HEK293T (cell line): ENCODE measurements at regions not wholly inside any gene's neighbourhood (a gene's known extent, or its start where the extent isn't known, plus 50 kb on each side); places are given as distances from the start of the nearest gene placed in this dataset.

Experiments used
- CTCF ChIA-PET: fragments of 350-600 bp; formaldehyde crosslinking; extraction: SDS; loops from one replicate; lab custom pipeline; 2021; ENCODE audit warnings: antibody characterized with exemption, inconsistent platforms; lab: Yijun Ruan, JAX
- POLR2A ChIA-PET: fragments of 350-600 bp; formaldehyde crosslinking; extraction: SDS; loops from one replicate; lab custom pipeline; 2020; ENCODE audit warnings: antibody characterized with exemption, inconsistent platforms; lab: Yijun Ruan, JAX
- DNase-seq: peaks from one replicate; pipeline ENCODE4 v3.0.0; 2012; ENCODE audit warnings: mixed read lengths; ENCODE audit errors: extremely low spot score
- ARNT ChIP-seq: fragments of 450-650 bp; IDR thresholded peaks from 2 replicates; pipeline ENCODE4 v1.6.1; 2017; ENCODE audit warnings: mild to moderate bottlenecking
- BHLHE40 ChIP-seq: fragments of 450-650 bp; IDR thresholded peaks from 2 replicates; pipeline ENCODE4 v1.6.1; 2016; ENCODE audit warnings: mild to moderate bottlenecking, moderate library complexity, borderline replicate concordance
- CTBP1 ChIP-seq: fragments of 450-650 bp; IDR thresholded peaks from 2 replicates; pipeline ENCODE4 v1.6.1; 2016; ENCODE audit warnings: borderline replicate concordance
- ELF4 ChIP-seq: fragments of 450-650 bp; IDR thresholded peaks from 2 replicates; pipeline ENCODE4 v1.6.1; 2017; ENCODE audit warnings: antibody characterized with exemption
- FOXA1 ChIP-seq: fragments of 450-650 bp; IDR thresholded peaks from 2 replicates; pipeline ENCODE4 v1.6.1; 2016; ENCODE audit warnings: mild to moderate bottlenecking
- FOXK2 ChIP-seq: fragments of 450-650 bp; IDR thresholded peaks from 2 replicates; pipeline ENCODE4 v1.6.1; 2016; ENCODE audit warnings: mild to moderate bottlenecking
- FOXM1 ChIP-seq: fragments of 450-650 bp; IDR thresholded peaks from 2 replicates; pipeline ENCODE4 v1.6.1; 2017; ENCODE audit warnings: mild to moderate bottlenecking, borderline replicate concordance
- HDGF ChIP-seq: fragments of 450-650 bp; IDR thresholded peaks from 2 replicates; pipeline ENCODE4 v1.6.1; 2017; ENCODE audit warnings: antibody characterized with exemption, borderline replicate concordance
- L3MBTL2 ChIP-seq: fragments of 450-650 bp; conservative IDR thresholded peaks from 2 replicates; pipeline ENCODE4 v1.6.1; 2016; ENCODE audit warnings: mild to moderate bottlenecking
- LEF1 ChIP-seq: fragments of 450-650 bp; IDR thresholded peaks from 2 replicates; pipeline ENCODE4 v1.6.1; 2017; ENCODE audit warnings: mild to moderate bottlenecking, borderline replicate concordance
- NFRKB ChIP-seq: fragments of 450-650 bp; IDR thresholded peaks from 2 replicates; pipeline ENCODE4 v1.6.1; 2016; ENCODE audit warnings: mild to moderate bottlenecking, moderate library complexity
- PKNOX1 ChIP-seq: fragments of 450-650 bp; IDR thresholded peaks from 2 replicates; pipeline ENCODE4 v1.6.1; 2016
- SP1 ChIP-seq: fragments of 450-650 bp; IDR thresholded peaks from 2 replicates; pipeline ENCODE4 v1.6.1; 2017
- SUZ12 ChIP-seq: fragments of 450-650 bp; IDR thresholded peaks from 2 replicates; pipeline ENCODE4 v1.6.1; 2016; ENCODE audit warnings: mild to moderate bottlenecking
- TARDBP ChIP-seq: fragments of 450-650 bp; IDR thresholded peaks from 2 replicates; pipeline ENCODE4 v1.6.1; 2016
- ZNF384 ChIP-seq: fragments of 450-650 bp; IDR thresholded peaks from 2 replicates; pipeline ENCODE4 v1.6.1; 2016

DNA sequence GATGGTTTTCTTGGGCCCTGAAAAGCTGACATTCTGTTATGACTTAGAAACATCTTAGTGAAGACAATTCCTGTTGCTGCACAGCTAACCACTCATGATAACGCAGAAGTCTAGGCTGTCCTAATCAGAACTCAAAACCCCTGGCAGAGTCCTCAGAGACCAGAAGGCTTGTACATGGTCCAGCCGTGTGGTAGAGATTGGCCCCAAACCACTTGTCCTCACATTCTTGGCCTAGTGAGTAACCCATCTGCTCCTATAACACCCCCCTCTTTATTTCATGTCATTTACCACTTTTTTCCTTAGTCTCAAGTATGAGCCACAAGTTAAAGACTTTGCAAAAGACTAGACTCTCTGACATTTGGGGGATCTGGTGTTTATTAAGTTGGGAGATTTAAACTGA lies 116.5 kb upstream of the ADAMTS18 start:
- CTCF ChIA-PET: no interaction called here
- POLR2A ChIA-PET: no interaction called here

GRCh38 chr16:77553130-77553529 lies 118.3 kb upstream of the ADAMTS18 start:
- ChIA-PET CTCF (no interaction called here), POLR2A (no interaction called here)
- TF ChIP-seq ARNT (no peak), BHLHE40 (no peak), FOXA1 (no peak), LEF1 (no peak)
- no peak for DNase-seq

More for the DNA sequence above, 116.5 kb upstream of the ADAMTS18 start:
- TF ChIP-seq FOXA1 (no peak), SP1 (no peak), BHLHE40 (no peak), PKNOX1 (no peak), FOXK2 (no peak), NFRKB (no peak), FOXM1 (no peak), TARDBP (no peak), ZNF384 (no peak), ELF4 (no peak), LEF1 (no peak), HDGF (no peak), L3MBTL2 (no peak), SUZ12 (no peak)
- DNase-seq: no peak

DNA sequence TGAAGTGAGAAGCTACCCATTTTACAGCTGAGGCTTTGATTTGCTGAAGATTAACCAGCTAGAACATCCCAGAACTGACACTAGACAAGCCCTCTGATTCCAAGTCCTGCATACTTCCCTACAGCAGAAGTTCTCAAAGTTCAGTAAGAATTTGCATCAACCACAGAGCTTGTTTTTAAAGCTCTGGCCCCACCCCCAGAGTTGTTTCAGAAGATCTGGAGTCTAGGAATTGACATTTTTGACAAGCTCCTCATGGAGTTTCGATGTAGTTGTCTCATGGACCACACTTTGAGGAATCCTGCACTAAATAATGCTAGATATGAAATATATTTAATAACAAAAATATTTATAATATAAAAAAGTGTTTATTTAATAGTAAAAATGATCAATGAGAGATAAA lies 120.3 kb upstream of the ADAMTS18 start:
- ChIA-PET CTCF (interaction anchor here (0.7 kb wide), 1 partner anchor 543 kb away, joined by 3 read pairs; no protein-coding TSS in a partner anchor), POLR2A (no interaction called here)
- TF ChIP-seq HDGF: no peak
- no peak for TF ChIP-seq TARDBP
- DNase-seq: no peak

DNA sequence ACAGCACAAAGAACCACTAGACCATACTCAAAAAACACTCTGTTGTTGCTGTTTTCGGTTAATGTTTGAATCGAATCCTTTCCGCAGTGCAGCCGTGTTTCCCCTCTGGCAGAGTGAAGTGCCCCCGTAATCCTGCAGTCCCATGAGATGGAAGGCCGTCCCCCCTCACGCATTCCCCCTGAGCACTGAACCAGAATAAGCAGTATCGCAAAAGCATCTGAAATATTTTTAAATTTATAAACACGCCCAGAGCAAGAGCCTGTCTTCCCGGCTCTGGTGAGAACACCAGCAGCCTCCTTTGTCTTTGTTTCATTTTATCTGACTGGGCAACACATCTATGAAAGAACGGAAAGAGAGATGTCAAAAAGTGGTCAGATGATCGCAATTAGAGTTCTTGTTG lies 121.0 kb upstream of the ADAMTS18 start:
- DNase-seq: no peak
- ChIA-PET CTCF (no interaction called here), POLR2A (no interaction called here)
- TF ChIP-seq BHLHE40: no peak
- TF ChIP-seq ZNF384: no peak
- no peak for TF ChIP-seq LEF1

DNA sequence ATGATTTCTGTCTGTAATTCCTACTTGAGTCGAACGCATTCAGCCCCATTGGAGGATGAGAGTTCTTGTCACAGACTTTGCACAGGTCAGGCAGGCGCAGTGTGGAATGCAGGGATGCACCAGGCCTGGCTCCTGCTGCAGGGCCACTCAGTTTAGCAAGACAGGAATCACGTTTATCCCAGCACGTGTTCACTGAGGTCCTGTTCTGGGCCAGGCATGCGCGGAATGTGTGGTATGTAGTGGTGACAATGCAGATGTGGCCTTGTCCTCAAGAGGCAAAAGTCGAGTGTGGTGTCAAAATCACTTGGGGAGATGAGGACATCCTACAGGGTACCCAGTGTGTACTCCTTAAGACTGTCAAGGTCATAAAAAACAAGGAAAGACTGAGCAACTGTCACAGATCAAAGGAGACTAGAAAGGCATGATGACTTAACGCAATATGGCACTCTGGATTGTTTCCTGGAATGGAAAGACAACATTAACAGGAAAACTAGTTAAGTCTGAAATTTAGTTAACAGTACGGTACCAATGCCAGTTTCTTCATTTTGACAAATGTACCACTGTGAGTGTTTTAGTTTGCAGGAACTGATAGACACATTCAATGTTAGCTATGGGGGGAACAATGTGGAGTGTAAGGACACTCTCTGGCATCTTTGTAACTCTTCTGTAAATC lies 121.5 kb upstream of the ADAMTS18 start:
- POLR2A ChIA-PET: no interaction called here
- no peak for DNase-seq
- CTCF ChIA-PET: no interaction called here
- no peak for TF ChIP-seq ARNT
- no peak for TF ChIP-seq FOXA1

DNA sequence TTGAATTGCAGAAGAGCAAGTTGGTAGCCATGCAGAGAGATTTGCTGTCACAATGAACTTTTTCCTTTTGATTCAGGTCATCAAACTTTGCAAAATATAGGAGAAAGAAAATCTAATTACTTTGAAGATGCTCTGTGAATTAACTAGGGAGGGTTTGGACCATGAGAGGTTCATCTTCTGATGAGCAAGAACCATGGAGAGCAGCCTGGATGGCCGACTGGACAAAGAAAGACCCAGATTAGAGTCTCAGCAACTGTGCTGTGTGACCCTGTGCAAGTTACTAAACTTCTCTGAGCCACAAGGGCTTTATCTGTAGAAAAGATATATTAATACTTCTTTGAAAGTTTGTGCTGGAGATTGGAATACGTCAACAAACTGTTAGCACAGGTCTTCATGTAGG lies 122.6 kb upstream of the ADAMTS18 start:
- POLR2A ChIA-PET: no interaction called here
- CTCF ChIA-PET: no interaction called here
- no peak for DNase-seq
- TF ChIP-seq TARDBP: no peak
- TF ChIP-seq HDGF: no peak
- TF ChIP-seq NFRKB: no peak
- TF ChIP-seq L3MBTL2: no peak

- POLR2A ChIA-PET: no interaction called here
- TF ChIP-seq ELF4 (no peak), CTBP1 (no peak), FOXK2 (no peak), SUZ12 (no peak), ZNF384 (no peak), L3MBTL2 (no peak), FOXA1 (no peak), ARNT (no peak), PKNOX1 (no peak), FOXM1 (no peak), LEF1 (no peak), NFRKB (no peak), BHLHE40 (no peak), TARDBP (no peak), HDGF (no peak), SP1 (no peak)
- CTCF ChIA-PET: no interaction called here
- no peak for DNase-seq
Observed at GRCh38 chr16:77558786-77559185, 124.0 kb upstream of the ADAMTS18 start.

DNA sequence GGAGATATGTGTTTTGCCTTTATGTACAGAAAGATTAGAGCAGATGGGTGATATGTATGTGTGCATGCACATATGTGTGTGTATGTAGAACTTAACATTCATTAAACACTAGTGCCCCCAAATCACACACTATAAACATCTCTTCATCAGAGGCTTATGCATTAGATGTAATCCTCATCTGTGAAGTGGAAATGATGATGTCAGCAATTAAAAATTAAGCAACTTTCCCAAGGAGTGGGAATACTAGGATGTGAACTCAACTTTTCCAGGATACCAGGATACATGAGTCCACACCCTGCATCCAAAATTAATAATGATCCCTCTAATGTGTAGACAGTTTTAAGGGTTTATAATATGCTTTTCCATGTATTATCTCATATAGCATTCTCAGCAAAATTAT lies 127.7 kb upstream of the ADAMTS18 start:
- ChIA-PET POLR2A (no interaction called here), CTCF (no interaction called here)
- no peak for TF ChIP-seq FOXA1
- no peak for TF ChIP-seq LEF1
- TF ChIP-seq L3MBTL2: no peak
- no peak for TF ChIP-seq FOXM1
- TF ChIP-seq ELF4: no peak
- no peak for TF ChIP-seq HDGF
- no peak for TF ChIP-seq BHLHE40
- TF ChIP-seq ZNF384: no peak
- no peak for TF ChIP-seq PKNOX1
- no peak for TF ChIP-seq TARDBP
- no peak for TF ChIP-seq CTBP1
- TF ChIP-seq ARNT: no peak
- no peak for TF ChIP-seq SP1
- TF ChIP-seq FOXK2: no peak
- TF ChIP-seq NFRKB: no peak
- TF ChIP-seq SUZ12: no peak
- DNase-seq: no peak
